ENCODE measurements at regions not wholly inside any gene's neighbourhood (a gene's known extent, or its start where the extent isn't known, plus 50 kb on each side); places are given as distances from the start of the nearest gene placed in this dataset.

DNA sequence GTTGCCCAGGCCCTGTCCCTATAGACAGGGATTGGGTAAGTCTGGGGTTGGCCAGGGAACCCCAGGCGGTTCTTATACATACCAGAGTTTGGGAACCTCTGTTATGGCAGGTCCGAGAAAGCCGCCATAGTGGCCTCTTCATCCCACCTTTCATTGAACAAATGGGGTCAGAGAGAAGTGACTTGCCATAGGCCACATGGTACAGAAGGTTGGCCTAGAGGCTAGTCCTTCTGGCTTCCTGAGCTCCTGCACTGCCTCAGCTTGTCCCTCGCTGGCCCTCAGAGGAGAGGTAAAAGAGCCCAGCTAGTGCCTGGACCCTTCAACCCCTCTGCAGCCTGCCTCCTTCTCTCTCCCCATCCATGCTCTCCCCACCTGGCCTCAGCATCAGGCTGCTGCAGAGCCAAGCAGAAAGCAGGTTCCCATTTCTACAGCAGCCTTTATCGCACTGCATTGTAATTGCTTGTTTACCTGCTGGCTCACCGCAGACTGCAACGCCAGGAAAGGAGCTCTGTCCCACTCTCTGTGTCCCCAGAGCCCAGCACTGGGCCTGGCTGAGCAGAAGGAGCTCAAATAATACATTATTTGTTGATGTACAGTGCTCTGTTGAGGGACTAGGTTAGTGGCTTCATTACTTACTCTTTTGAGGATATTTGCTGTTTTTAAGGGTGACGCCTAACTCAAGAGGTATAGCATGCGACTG is 103.6 kb downstream of the TRIM29 start:
- Histone ChIP-seq H3K27ac (no peak overlapping the region), H3K4me3 (no peak overlapping the region), H3K27me3 (no peaks in the 10 kb centered on the region), H3K4me1 (no peaks in the 10 kb centered on the region), H3K36me3 (no peaks in the 10 kb centered on the region), H3K9me3 (peaks cover 0 to 5% (median 0%) of the 10 kb centered on the region in 4 donors)
- WGBS, 2 donors: 87 to 89% methylated on average over 9 of the region's 9 CpGs
- DNase-seq: no peak
- intact Hi-C loops (cut with DNase I): no loop called here
- TF ChIP-seq EP300 (IDR thresholded peaks at IDR 0.05): no peak
- no peak for TF ChIP-seq POLR2AphosphoS5 (IDR thresholded peaks at IDR 0.05)
- TF ChIP-seq, protein P1, sequence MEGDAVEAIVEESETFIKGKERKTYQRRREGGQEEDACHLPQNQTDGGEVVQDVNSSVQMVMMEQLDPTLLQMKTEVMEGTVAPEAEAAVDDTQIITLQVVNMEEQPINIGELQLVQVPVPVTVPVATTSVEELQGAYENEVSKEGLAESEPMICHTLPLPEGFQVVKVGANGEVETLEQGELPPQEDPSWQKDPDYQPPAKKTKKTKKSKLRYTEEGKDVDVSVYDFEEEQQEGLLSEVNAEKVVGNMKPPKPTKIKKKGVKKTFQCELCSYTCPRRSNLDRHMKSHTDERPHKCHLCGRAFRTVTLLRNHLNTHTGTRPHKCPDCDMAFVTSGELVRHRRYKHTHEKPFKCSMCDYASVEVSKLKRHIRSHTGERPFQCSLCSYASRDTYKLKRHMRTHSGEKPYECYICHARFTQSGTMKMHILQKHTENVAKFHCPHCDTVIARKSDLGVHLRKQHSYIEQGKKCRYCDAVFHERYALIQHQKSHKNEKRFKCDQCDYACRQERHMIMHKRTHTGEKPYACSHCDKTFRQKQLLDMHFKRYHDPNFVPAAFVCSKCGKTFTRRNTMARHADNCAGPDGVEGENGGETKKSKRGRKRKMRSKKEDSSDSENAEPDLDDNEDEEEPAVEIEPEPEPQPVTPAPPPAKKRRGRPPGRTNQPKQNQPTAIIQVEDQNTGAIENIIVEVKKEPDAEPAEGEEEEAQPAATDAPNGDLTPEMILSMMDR (IDR thresholded peaks at IDR 0.05): no peak
- no peak for TF ChIP-seq POLR2A (IDR thresholded peaks at IDR 0.05)

DNA sequence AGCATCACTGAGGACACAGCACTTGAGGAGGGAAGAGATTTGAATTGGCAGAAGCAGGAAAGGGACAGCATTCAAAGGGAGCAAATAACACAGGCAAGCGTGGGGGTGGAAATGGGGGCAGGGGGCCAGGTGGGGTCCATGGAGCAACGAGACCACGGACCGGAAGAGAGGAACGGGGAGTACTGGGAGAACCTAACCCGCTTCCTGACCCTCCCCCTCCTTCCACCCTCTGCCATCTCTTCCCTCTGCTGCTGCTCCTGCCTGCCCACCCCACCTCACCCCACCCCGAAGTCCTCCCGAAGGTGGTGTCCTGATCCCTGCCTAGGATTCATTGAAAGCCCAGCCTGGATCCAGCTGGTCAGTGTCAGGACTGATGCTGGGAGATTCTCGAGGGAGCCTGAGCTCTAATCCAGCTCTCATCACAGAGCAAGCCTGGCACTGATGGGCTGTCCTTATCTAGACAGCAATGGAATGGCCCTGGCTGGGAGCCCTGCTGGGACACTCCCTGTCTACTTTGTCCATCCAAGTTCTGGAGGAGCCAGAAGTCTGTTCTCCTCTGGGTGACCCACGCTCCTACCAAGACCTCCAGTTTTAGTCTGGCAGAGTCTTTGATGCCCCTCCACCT is 105.0 kb downstream of the TRIM29 start:
- no peak overlapping the region for H3K4me3 ChIP-seq

DNA sequence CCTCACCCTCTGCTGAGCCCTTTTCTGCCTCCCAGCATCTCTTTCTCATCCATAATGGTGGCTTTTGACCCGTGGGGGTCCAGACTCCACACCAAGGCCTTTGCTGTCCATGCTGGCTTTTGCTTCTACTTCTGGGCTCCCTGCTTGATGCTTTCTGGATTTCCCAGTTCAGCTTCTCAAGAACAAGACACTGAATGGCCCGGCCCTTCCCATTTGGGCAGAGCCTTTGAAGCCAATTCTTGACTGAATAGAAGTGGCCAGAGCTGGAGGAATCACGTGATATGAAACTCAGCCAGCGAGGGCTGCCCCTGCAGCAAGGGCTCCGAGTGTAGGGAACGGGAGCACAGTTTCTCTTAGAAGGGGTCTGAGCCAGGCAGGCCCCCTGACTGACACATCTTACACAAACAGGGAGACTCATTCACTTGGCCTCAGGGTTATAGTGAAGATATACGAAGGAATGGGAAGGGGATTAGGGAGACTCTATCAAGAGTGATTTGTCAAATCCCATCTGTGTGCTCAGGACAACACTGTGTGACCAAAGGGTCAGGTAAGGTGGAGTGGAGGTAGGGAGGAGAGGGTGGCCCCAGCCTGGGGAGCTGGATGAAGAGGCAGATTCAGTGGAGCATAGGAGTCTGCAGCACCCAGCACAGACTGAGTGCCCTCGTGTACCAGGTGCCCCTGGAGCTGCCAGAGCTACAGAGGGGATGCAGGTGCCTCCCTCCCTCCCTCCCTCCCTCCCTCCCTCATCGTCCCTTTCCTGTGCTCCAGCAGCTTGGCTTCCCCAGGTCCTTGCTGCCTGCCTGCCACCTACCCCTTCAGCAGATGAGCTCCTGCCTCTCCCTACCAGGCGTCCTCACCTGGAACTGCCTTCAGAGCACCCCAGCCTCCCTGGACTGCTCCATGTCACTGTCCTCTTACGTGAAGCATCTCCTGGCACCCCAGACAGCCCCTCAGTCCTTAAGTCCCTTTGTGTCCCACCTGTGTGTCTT is 106.0 kb downstream of the TRIM29 start:
- TF ChIP-seq POLR2A (IDR thresholded peaks at IDR 0.05) (no peak), EP300 (IDR thresholded peaks at IDR 0.05) (no peak)
- H3K36me3 ChIP-seq: no peaks in the 10 kb centered on the region
- intact Hi-C loops (cut with DNase I): no loop called here
- peaks cover 0 to 11% (median 0%) of the 10 kb centered on the region in 3 donors for H3K27me3 ChIP-seq
- H3K27ac ChIP-seq: no peak overlapping the region
- H3K4me1 ChIP-seq: no peaks in the 10 kb centered on the region
- H3K9me3 ChIP-seq: peaks cover 0 to 2% (median 0%) of the 10 kb centered on the region in 4 donors
- WGBS, 2 donors: 62 to 63% methylated on average over 11 of the region's 11 CpGs
- DNase-seq: no peak
- no peak overlapping the region for H3K4me3 ChIP-seq

More for the DNA sequence above, 105.0 kb downstream of the TRIM29 start:
- WGBS, 2 donors: 52 to 57% methylated on average over 10 of the region's 10 CpGs
- Histone ChIP-seq H3K4me1 (no peaks in the 10 kb centered on the region), H3K27ac (no peak overlapping the region), H3K36me3 (no peaks in the 10 kb centered on the region), H3K27me3 (peaks cover 0 to 3% (median 0%) of the 10 kb centered on the region in 3 donors), H3K9me3 (peaks cover 0 to 5% (median 0%) of the 10 kb centered on the region in 4 donors)
- no peak for DNase-seq
- TF ChIP-seq EP300 (IDR thresholded peaks at IDR 0.05): no peak
- no peak for TF ChIP-seq POLR2A (IDR thresholded peaks at IDR 0.05)
- TF ChIP-seq, protein P1 (IDR thresholded peaks at IDR 0.05): no peak
- TF ChIP-seq POLR2AphosphoS5 (IDR thresholded peaks at IDR 0.05): no peak
- intact Hi-C loops (cut with DNase I): no loop called here

DNA sequence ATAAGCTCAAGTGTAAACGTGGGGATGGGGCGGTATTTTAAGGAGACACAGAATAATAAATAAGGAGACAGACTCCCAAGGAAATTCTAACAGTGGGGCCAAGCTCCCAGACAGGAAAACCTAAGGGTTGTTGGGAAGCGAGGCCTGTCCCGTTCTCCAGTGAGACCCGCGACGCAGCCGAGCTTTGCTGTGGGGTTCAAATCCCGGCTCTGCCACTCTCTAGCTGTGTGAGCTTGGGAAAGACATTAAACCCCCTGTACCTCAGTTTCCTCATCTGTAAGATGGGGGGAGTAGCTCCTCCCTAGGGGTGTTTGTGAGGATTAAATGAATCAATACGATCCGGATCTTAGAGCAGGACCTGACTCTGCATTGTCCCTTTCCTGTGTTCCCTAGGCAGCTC is 106.8 kb downstream of the TRIM29 start:
- no peak for DNase-seq
- TF ChIP-seq POLR2A (IDR thresholded peaks at IDR 0.05) (no peak), EP300 (IDR thresholded peaks at IDR 0.05) (no peak), POLR2AphosphoS5 (IDR thresholded peaks at IDR 0.05) (no peak)
- TF ChIP-seq, protein P1 (IDR thresholded peaks at IDR 0.05): no peak
- Histone ChIP-seq H3K4me1 (no peaks in the 10 kb centered on the region), H3K36me3 (no peaks in the 10 kb centered on the region), H3K9me3 (peaks cover 0 to 2% (median 0%) of the 10 kb centered on the region in 4 donors), H3K4me3 (no peak overlapping the region), H3K27me3 (peaks cover 0 to 14% (median 0%) of the 10 kb centered on the region in 3 donors), H3K27ac (no peak overlapping the region)
- 82 to 84% methylated on average over 11 of the region's 11 CpGs for WGBS, 2 donors
- intact Hi-C loops (cut with DNase I): no loop called here
